Glomerular endothelial cell (primary cell): ENCODE measurements at regions not wholly inside any gene's neighbourhood (a gene's known extent, or its start where the extent isn't known, plus 50 kb on each side); places are given as distances from the start of the nearest gene placed in this dataset.
"Not testable (repeated sequence)": the region's sequence is repeated elsewhere in the genome, so short reads cannot be mapped to it uniquely, and the experiment has no call there.

Experiments used
- DNase-seq: peaks from one replicate; pipeline ENCODE4 v3.0.0-alpha.2; 2011; ENCODE audit warnings: low read depth, low spot score; ENCODE audit errors: extremely low read depth

GRCh38 chr10:65622608-65623007, 1303.2 kb upstream of the LRRTM3 start:
- DNase-seq = no peak

DNA sequence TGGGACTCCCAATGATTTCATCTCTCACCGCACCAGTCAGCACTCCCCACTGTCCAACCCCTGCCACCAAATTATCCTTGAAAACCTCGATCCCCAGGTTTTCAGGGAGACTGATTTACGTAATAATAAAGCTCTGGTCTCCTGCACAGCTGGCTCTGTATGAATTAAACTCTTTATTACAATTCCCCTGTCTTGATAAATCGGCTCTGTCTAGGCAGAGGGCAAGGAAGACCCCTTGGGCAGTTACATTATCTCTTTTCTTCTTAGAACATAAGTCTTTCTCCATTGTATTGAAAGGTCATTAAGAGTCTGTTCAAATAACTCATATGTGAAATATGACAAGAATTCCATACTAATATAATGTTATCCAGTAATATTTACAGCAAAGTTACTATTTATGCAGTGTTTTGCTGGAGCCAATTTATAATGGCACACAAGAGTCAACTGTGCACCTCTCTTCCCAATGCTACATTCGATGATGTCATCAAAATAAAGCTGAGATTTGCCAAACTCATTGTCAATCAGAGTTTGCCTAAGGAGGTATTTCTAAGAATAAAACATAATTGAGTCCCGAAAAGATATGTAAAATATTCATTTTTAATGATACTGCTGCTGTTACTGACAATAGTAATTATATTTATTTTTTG, 1297.2 kb upstream of the LRRTM3 start:
- DNase-seq = no peak

DNA sequence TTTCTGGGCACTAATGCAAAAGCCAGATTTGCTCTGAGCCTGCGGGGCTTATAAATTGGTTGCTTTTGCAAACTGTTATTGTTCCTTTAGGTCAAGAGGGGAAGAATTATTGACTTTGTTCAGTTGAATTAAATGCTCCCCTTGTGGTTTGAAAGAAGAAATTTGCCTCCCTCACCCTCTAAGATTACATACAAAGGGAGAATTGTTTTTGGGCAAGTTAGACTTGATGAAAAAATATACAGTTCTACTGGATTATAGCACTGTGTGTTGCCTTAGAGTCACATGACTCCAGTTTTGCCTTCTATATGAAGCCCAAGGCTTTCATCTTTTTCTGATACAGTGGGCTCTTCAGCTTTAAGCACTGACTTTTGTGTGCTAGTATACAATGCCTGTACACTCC, 1265.8 kb upstream of the LRRTM3 start:
- no peak for DNase-seq

GRCh38 chr10:65670087-65670486, 1255.7 kb upstream of the LRRTM3 start:
- no peak for DNase-seq

DNA sequence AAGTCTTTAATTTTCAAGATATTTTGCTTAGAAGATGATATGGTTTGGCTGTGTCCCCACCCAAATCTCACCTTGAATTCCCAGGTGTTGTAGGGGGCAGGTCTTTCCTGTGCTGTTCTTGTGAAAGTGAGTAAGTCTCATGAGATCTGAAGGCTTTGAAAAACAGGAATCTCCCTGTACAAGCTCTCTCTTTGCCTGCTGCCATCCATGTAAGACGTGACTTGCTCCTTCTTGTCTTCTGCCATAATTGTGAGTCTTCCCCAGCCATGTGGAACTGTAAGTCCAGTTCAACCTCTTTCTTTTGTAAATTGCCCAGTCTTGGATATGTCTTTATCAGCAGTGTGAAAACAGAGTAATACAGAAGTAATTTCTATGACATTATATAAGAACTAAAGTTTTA, 1255.2 kb upstream of the LRRTM3 start:
- DNase-seq = not testable (repeated sequence)

- no peak for DNase-seq
Measured at GRCh38 chr10:65675236-65675635, 1250.6 kb upstream of the LRRTM3 start.

- DNase-seq = no peak
Measured at GRCh38 chr10:65684896-65685295, 1240.9 kb upstream of the LRRTM3 start.

DNA sequence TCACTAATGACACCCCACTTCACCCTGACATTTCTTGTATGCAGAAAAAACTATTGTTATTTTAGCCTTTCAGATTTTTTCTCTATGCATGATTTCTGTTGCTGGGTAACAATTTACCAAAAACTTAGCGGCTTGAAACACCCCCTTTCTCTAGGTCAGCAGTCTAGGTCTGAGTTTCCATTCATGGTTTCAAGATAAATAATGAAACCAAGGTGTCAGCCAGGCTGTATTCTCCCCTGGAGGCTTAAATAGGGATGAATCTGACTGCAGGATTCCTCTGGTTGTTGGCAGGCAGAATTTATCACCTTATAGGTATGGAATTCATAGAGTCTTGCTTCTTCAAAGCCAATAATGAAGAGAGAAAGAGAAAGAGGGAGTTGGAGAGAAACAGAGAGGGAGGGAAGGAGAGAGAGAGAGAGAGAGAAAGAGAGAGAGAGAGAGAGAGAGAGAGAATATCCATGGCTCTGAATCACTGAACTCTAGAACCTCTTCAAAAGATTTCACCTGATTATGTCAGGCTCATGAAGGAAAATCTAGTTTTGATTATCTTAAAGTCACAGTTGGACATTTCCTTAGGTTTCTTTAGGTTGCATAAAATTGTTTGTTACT, 1224.6 kb upstream of the LRRTM3 start:
- DNase-seq = no peak

DNA sequence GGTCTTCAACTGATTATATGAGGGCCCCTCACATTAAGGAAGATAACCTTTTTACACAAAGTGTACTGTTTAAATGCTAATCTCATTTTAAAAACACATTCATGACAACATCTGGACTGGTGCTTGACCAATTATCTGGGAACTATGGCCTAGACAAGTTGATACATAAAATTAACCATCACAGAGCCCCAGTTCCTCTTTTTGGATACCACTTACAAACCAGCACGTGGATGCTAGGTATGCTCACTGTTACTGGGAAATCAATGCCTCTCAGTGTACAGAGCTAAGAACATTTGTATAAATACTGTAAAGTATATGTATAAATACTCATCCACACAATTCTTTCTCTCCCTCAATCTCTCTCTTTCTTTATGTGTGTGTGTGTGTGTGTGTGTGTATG, 1217.8 kb upstream of the LRRTM3 start:
- DNase-seq = no peak

GRCh38 chr10:65710306-65710705, 1215.5 kb upstream of the LRRTM3 start:
- DNase-seq = no peak

DNA sequence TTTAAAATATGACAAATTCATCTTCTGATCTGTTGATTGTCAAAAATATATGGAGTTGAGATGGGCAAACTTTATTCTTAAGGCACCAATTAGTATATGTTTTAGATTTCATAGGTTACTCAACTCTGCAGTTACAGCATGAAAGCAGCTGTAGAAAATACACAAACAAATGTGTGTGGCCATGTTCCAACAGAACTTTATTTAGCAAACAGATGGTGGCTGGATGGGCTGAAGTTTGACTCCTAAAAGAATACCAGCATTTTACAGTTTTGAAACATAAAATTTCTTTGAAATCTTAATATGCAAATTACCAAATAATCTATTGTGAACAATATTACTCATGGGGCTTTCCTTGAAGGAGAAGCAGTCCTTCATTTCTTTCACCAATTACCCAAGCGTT, 1206.0 kb upstream of the LRRTM3 start:
- DNase-seq = no peak

GRCh38 chr10:65720901-65721300, 1204.9 kb upstream of the LRRTM3 start:
- DNase-seq = no peak

DNA sequence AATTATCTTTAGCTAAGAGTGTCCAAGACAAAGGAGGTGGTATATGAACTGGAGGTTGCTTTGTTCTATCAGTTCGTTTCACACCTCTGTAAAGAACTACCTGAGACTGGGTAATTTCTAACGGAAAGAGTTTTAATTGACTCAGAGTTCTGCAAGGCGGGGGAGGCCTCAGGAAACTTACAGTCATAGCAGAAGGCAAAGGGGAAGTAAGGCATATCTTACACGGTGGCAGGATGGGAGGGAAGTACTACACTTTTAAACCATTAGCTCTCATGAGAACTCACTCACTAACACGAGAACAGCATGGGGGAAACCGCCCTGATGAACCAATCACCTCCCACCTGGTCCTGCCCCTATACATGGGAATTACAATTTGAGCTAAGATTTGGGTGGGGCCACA, 1202.3 kb upstream of the LRRTM3 start:
- no peak for DNase-seq

- DNase-seq = no peak
Measured at GRCh38 chr10:65735382-65735781, 1190.5 kb upstream of the LRRTM3 start.

DNA sequence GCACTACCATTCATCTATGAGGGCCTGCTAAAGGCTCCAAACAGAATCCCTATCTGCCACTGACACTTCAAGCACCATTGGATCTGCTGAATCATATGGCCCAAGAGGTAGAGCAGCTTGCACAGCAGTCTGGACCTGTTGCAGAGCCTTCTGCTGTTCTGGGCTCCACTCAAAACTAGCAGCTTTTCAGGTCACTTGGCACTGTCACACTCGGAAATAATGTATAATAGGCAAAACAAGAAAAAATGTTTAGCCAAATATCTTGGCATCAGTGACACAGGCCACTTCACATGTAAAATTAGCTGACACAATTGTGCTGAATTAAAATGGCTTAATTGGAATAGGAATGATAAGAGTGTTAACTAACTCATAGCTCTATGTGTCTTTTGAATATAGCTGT, 1182.9 kb upstream of the LRRTM3 start:
- no peak for DNase-seq

GRCh38 chr10:65751218-65751617, 1174.6 kb upstream of the LRRTM3 start:
- no peak for DNase-seq

- no peak for DNase-seq
Measured at GRCh38 chr10:65751896-65752295, 1173.9 kb upstream of the LRRTM3 start.

DNA sequence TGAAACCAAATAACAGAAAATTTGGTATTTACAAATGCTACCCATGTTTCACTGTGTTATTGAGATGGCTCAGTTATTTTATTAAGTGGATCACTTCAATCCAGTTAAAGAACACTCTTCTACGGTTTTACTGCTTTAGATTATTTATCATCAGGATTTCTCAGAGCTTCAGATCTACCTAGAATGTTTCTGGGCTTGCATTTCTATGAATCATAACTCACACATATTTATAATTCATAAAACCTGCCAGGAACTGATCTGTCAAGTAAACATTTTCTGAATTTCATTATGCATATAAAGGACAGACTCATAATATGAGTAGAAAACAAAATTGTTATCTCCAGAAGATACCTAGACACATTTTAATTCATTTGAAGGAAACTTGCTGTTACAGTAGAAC, 1172.3 kb upstream of the LRRTM3 start:
- no peak for DNase-seq

GRCh38 chr10:65754112-65754511, 1171.7 kb upstream of the LRRTM3 start:
- no peak for DNase-seq

GRCh38 chr10:65762311-65762710, 1163.5 kb upstream of the LRRTM3 start:
- DNase-seq = no peak

GRCh38 chr10:65765006-65765541, 1160.8 kb upstream of the LRRTM3 start:
- no peak for DNase-seq

DNA sequence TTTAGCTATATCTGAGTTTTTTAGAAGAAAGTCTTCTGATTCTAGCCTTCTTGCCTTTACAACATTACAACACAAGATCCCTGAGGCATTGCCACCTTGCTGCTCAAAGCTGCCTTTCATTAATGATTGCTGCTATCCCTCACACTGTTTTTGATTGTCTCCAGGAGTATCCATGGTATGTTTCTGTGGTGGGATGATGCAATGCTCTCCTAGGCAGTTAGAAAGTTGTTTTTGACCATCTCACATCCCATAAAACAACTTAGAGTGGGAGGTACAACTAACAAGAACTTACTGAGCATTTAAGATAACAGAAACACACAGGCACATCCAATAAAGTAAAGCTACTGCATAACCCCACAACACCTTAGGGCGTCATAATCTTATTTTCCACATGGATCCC, 1156.0 kb upstream of the LRRTM3 start:
- no peak for DNase-seq

DNA sequence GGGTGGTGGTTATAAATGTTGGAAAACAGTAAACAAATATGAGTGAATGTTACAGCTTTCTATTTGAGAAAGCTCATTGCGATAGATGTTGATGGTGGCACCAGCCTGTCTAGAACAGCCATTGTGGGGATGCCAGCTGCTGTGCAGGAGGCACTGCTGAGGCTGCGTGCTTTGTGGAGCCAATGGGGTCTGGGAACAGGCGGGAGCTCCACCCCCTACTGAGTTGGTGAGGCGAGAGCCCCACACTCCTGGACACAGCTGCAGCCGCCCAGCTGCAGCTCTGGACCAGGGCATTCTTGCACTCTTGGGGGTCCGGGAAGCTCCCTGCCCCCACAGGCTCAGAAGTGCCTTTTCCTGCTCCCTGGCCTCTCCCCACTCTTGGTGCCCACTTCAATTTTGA, 1147.1 kb upstream of the LRRTM3 start:
- no peak for DNase-seq
